Activated T-cell treated with anti-CD3 and anti-CD28 coated beads, Interleukin-2, amount 50 U/mL, for 24 hours (primary cell): ENCODE measurements at regions not wholly inside any gene's neighbourhood (a gene's known extent, or its start where the extent isn't known, plus 50 kb on each side); places are given as distances from the start of the nearest gene placed in this dataset.
"Not testable (repeated sequence)": the region's sequence is repeated elsewhere in the genome, so short reads cannot be mapped to it uniquely, and the experiment has no call there.

Experiments
- DNase-seq: peaks from one replicate; pipeline ENCODE4 v3.0.0-alpha.2; 2020
- H3K27ac Mint-ChIP-seq: 2 replicates; pipeline ENCODE4 v1.8.0; 2020; ENCODE audit warnings: mild to moderate bottlenecking, mixed read lengths
- H3K27me3 Mint-ChIP-seq: 2 replicates; pipeline ENCODE4 v1.8.0; 2020; ENCODE audit warnings: mixed read lengths
- H3K36me3 Mint-ChIP-seq: 2 replicates; pipeline ENCODE4 v1.8.0; 2020; ENCODE audit warnings: low read depth, mixed read lengths
- H3K4me1 Mint-ChIP-seq: 2 replicates; pipeline ENCODE4 v1.8.0; 2020; ENCODE audit warnings: low read depth, mixed read lengths
- H3K4me3 Mint-ChIP-seq: 2 replicates; pipeline ENCODE4 v1.8.0; 2020; ENCODE audit warnings: mild to moderate bottlenecking, moderate library complexity, mixed read lengths
- H3K9me3 Mint-ChIP-seq: 2 replicates; pipeline ENCODE4 v1.8.0; 2020; ENCODE audit warnings: mixed read lengths

DNA sequence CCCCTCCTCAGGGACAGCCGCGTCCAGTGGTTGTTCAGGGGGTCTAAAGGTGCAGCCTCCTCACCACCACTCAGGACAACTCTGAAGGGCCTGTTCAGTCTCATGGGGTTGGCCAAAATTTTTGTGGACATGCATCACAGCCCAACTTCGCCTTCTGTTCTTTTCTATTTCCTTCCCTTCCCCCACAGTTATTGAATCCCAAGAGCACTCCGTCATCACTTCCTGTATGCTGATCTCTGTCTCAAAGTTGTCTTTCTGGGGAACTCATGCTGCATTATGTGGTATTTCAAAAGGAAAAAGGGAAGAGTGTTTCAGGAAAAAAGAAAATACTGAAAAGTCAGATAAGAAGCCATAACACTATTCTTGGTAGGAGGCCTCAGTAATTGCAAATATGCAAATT lies 355.4 kb downstream of the CAAP1 start:
- Mint-ChIP-seq H3K4me3 (no peak overlapping the region), H3K4me1 (no peaks in the 10 kb centered on the region), H3K27ac (no peak overlapping the region), H3K9me3 (peaks cover 13% of the 10 kb centered on the region), H3K36me3 (no peaks in the 10 kb centered on the region), H3K27me3 (no peaks in the 10 kb centered on the region)
- DNase-seq = no peak

DNA sequence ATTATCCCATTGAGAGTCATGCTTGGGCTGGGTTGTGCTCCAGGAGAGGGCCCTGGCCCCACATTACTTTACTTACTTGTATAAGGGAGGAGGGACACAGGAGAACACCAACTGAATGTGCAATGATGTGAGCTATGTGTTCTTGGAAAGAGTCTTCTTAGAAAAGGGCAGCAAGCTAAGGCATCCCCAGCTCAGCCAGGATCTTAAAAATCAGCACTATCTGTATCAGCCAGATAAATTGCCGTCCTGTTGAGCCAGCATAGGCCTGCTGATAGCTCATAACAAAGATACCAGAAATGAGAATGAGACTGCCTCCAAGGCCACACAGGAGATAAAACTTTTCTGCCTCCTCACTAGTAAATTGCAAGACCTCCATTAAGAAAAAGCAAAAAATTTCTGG lies 357.5 kb downstream of the CAAP1 start:
- Mint-ChIP-seq H3K27ac (no peak overlapping the region), H3K36me3 (no peaks in the 10 kb centered on the region), H3K4me1 (no peaks in the 10 kb centered on the region), H3K9me3 (peaks cover 11% of the 10 kb centered on the region), H3K27me3 (no peaks in the 10 kb centered on the region), H3K4me3 (no peak overlapping the region)
- DNase-seq = no peak

DNA sequence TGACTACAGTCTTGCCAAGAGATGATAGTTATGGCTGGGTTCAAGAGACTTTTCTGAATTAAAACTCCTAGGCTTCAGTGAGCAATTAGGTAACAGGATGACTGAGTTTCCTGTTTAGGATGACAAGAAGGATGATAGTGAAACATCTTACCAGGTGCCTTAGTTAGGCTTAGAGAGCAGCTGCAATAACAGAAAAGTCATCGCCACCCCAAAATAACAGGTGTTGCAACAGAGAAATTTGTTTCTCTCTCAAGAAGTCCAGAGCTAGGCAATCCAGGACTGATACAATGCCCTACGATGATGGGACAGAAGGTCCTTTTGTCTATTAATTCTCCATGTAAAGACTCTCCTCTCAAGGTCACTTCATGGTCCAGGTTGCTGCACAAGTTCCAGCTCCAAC lies 361.8 kb downstream of the CAAP1 start:
- H3K36me3 Mint-ChIP-seq = no peaks in the 10 kb centered on the region
- H3K9me3 Mint-ChIP-seq = peaks cover 2% of the 10 kb centered on the region
- H3K27me3 Mint-ChIP-seq = no peaks in the 10 kb centered on the region
- no peak overlapping the region for H3K4me3 Mint-ChIP-seq
- DNase-seq = no peak
- H3K4me1 Mint-ChIP-seq = no peaks in the 10 kb centered on the region
- H3K27ac Mint-ChIP-seq = no peak overlapping the region

DNA sequence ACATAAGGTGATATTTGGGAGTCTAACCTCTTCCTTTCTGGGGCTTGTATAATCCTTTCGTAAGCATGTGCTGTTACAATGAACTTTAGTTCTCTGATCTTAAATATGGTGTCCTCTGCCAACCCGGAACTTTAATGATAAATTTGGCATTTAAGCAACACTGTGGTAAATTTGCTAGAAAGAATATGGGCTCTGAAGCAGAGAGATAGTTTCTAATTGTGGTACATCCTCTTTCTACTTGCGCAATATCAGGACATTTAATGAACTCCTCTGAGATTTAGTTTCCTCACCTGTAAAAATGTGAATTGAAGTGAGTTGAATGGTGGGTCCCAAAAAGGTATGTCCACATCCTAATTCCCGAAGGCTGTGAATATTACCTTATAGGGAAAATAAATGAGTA lies 364.7 kb downstream of the CAAP1 start:
- no peak for DNase-seq
- no peaks in the 10 kb centered on the region for H3K4me1 Mint-ChIP-seq
- no peak overlapping the region for H3K4me3 Mint-ChIP-seq
- no peaks in the 10 kb centered on the region for H3K36me3 Mint-ChIP-seq
- no peaks in the 10 kb centered on the region for H3K27me3 Mint-ChIP-seq
- H3K27ac Mint-ChIP-seq = no peak overlapping the region
- H3K9me3 Mint-ChIP-seq = peaks cover 4% of the 10 kb centered on the region

DNA sequence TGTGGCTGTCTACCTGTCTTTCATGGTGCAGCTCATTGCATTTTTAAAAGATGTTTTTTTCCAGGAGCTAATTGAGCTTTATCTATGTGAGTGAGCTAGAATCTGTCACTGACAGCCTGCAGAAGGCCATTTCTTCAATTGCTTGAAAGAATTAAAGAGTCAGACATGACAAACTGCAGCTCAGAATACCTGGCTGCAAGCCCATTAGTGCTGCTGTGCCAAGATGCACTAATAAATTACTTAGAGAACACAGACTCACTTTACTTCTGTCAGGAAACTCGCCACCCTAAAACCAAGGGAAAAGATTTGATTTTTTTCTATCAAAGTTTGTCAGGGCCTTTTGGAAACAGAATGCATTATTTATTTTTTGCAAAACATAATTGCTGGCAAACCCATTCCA lies 368.3 kb downstream of the CAAP1 start:
- Mint-ChIP-seq H3K4me1 (no peaks in the 10 kb centered on the region), H3K27ac (no peak overlapping the region), H3K9me3 (peaks cover 3% of the 10 kb centered on the region), H3K27me3 (no peaks in the 10 kb centered on the region), H3K36me3 (no peaks in the 10 kb centered on the region), H3K4me3 (no peak overlapping the region)
- no peak for DNase-seq

DNA sequence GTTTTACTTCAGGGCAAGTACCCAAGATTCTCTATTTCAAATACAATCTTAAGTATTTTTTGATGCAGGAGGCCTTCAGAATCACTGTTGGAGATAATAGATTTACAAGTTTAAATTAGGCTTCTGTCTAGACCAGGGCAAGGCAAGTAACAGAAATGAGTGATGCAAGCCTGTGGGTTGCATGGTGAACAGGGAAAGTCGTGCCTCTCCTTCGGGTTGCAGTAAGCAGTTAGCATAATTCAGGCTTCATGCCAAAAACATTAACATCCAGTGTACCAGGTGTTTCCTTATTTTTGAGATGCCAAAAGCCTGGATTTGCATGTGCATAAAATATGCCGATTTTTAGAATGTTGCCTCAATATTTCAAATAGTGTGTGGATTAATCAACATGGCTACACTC lies 369.0 kb downstream of the CAAP1 start:
- Mint-ChIP-seq H3K4me3 (no peak overlapping the region), H3K27ac (no peak overlapping the region), H3K36me3 (no peaks in the 10 kb centered on the region), H3K9me3 (peaks cover 3% of the 10 kb centered on the region), H3K4me1 (no peaks in the 10 kb centered on the region), H3K27me3 (no peaks in the 10 kb centered on the region)
- DNase-seq = no peak

DNA sequence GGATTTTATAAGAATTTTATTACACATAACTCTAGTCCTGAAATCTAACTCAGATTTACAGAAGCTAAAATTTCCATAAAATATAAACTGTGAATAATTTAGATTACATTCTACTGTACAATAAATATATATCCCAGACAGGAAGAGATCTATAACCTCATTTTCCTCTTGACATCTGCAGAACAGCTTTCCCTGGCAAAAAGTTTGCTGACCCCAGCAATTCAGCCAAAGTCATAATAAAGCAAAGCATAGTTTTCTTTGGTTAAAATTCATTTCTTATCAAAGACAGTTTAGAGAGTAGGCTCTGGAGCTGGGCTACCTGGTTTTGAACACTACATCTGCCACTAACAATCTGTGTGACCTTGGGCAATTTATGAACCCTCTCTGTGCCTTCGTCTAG lies 372.5 kb downstream of the CAAP1 start:
- Mint-ChIP-seq H3K4me3 (no peak overlapping the region), H3K4me1 (no peaks in the 10 kb centered on the region), H3K27ac (no peak overlapping the region), H3K36me3 (no peaks in the 10 kb centered on the region), H3K9me3 (peaks cover 8% of the 10 kb centered on the region), H3K27me3 (no peaks in the 10 kb centered on the region)
- DNase-seq = no peak

DNA sequence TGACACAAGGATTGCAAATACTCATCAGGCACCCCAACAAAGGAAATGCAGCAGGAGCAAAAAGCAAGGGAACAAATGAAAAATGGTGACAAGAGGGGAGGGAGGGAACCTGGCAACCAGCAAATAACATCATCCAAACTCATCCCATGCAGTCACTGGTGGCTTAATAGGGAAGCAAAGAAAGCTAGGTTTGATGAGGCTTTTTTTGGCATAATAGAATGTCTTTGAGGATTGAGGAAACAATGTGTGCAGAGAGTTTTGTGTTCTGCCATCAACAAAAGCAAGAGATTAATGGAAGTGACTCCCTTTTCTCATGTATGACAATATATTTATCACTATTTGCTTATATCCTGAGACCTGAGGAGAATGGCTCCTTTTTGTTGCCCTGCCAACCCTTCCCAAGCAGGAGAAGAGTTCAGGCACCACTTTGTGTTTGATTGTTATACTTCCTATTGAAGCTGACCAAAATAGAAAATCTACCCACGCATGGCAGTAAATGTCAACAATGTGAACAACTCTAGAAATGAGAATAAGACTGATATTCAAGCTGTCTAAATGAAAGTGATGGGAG lies 375.7 kb downstream of the CAAP1 start:
- Mint-ChIP-seq H3K27ac (no peak overlapping the region), H3K4me3 (no peak overlapping the region), H3K9me3 (peaks cover 9% of the 10 kb centered on the region), H3K4me1 (no peaks in the 10 kb centered on the region), H3K36me3 (no peaks in the 10 kb centered on the region), H3K27me3 (no peaks in the 10 kb centered on the region)
- DNase-seq = no peak

DNA sequence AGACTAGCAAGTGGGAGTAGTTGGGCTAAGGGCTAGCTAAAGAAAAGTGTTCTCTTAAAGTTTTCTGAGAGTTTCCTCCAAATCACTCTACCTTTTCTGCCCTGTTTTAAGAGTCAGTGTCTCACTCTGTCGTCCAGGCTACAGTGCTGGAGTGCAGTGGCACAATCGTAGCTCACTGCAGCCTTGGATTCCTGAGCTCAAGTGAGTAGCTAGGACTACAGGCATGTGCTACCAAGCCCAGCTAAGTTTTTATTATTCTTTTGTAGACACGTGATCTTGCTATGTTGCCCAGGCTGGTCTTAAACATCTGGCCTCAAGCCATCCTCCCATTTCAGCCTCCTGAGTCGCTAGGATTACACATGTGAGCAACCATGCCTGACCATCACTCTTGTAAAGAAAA lies 378.9 kb downstream of the CAAP1 start:
- no peak overlapping the region for H3K27ac Mint-ChIP-seq
- H3K36me3 Mint-ChIP-seq = no peaks in the 10 kb centered on the region
- no peak for DNase-seq
- H3K4me3 Mint-ChIP-seq = no peak overlapping the region
- peaks cover 9% of the 10 kb centered on the region for H3K9me3 Mint-ChIP-seq
- H3K4me1 Mint-ChIP-seq = no peaks in the 10 kb centered on the region
- H3K27me3 Mint-ChIP-seq = no peaks in the 10 kb centered on the region

DNA sequence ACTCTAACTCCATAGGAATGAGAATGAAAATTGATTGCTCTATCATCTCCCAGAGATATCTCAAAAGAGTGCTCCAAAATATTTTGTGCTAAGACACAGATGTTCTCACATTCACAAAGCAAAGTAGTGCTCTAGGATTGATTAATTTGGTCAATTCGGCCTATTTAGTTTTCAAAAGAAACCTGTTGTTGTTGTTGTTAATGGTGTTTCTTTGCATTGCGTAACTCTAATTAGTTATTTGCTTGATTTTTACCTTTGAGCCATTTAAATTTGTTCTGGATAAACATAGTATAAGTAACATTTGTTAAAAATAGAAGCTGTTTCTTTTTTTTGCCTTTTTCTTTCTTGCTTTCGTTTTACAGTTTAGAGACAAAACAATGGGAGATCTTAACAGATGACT lies 382.5 kb downstream of the CAAP1 start:
- Mint-ChIP-seq H3K27ac (no peak overlapping the region), H3K4me3 (no peak overlapping the region), H3K9me3 (peaks cover 4% of the 10 kb centered on the region), H3K4me1 (no peaks in the 10 kb centered on the region), H3K36me3 (no peaks in the 10 kb centered on the region), H3K27me3 (no peaks in the 10 kb centered on the region)
- no peak for DNase-seq

DNA sequence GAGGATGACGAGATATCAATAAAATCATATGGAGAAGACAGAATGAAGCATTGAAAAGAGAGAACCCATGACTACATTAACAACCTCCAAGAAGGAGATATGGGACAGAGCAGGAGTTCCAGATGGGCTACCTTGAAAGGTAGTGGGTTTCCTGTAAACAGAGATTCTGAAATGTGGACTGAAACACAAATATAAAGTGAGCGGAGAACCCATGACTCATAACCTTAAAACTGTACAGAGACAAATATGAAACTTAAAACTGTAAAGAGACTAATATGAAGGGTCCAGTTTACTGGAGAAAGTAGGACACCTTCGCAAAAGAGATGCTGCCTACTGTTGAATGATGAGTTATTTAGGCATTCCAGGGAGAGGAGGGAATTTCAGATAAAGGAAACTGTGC lies 383.7 kb downstream of the CAAP1 start:
- Mint-ChIP-seq H3K27ac (no peak overlapping the region), H3K4me3 (no peak overlapping the region)
- DNase-seq = no peak

DNA sequence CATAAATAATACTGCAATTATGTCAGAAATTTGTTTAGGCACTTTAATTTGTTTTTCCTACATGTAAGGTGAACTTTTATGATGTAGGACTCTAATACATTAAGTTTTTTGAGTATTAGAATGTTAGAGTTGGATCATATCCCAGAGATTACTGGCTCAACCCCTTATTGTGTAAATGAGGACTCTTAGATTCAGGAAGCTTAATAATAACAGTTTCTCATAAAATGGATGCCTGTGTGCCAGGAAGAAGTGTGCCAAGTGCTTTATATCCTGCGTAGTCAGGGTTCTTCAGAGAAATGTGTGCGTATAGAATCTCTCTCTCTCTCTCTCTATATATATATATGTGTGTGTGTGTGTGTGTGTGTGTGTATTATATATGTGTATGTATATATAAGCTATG lies 388.5 kb downstream of the CAAP1 start:
- no peaks in the 10 kb centered on the region for H3K9me3 Mint-ChIP-seq
- DNase-seq = no peak
- no peaks in the 10 kb centered on the region for H3K36me3 Mint-ChIP-seq
- no peak overlapping the region for H3K27ac Mint-ChIP-seq
- no peaks in the 10 kb centered on the region for H3K4me1 Mint-ChIP-seq
- H3K27me3 Mint-ChIP-seq = no peaks in the 10 kb centered on the region
- no peak overlapping the region for H3K4me3 Mint-ChIP-seq

More for the DNA sequence above, 383.7 kb downstream of the CAAP1 start:
- no peaks in the 10 kb centered on the region for H3K4me1 Mint-ChIP-seq
- H3K36me3 Mint-ChIP-seq = no peaks in the 10 kb centered on the region
- H3K27me3 Mint-ChIP-seq = no peaks in the 10 kb centered on the region
- H3K9me3 Mint-ChIP-seq = peaks cover 3% of the 10 kb centered on the region

DNA sequence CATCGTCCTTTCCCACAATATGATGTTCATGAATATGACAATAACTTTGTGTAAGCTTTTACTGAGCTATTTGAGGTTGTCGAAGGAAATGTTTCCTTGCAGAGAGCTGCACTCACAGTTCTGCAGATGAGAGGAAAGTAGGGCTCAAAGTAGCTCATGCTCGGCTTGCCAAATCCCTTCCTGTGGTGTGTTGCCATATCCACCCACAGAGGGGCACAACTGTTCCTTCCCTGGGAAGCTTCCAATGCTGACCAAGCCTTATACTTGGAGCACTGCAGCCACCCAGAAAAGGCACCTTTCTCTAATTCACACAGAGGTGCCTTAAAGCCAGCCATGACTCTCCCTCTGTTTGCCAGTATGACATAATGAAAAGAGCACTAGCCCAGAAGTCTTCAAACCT lies 390.3 kb downstream of the CAAP1 start:
- H3K4me3 Mint-ChIP-seq = no peak overlapping the region
- DNase-seq = no peak
- H3K9me3 Mint-ChIP-seq = peaks cover 4% of the 10 kb centered on the region
- no peaks in the 10 kb centered on the region for H3K4me1 Mint-ChIP-seq
- no peak overlapping the region for H3K27ac Mint-ChIP-seq
- no peaks in the 10 kb centered on the region for H3K36me3 Mint-ChIP-seq
- no peaks in the 10 kb centered on the region for H3K27me3 Mint-ChIP-seq

DNA sequence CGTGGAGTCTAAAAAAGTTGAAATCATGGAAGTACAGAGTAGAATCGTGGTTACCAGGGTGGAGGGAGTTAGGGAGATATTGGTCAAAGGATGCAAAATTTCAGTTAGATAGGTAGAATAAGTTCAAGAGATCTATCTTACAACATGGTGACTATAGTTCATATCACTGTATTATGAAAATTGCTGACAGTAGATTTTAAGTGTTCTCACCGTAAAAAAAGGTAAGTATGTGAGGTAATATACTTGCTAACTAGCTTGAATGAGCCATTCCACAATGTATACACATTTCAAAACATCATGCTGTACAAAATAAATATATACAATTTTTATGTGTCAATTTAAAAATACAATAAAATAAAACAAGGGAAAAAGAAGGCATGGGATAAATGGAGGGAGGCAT lies 392.1 kb downstream of the CAAP1 start:
- H3K4me3 Mint-ChIP-seq = no peak overlapping the region

DNA sequence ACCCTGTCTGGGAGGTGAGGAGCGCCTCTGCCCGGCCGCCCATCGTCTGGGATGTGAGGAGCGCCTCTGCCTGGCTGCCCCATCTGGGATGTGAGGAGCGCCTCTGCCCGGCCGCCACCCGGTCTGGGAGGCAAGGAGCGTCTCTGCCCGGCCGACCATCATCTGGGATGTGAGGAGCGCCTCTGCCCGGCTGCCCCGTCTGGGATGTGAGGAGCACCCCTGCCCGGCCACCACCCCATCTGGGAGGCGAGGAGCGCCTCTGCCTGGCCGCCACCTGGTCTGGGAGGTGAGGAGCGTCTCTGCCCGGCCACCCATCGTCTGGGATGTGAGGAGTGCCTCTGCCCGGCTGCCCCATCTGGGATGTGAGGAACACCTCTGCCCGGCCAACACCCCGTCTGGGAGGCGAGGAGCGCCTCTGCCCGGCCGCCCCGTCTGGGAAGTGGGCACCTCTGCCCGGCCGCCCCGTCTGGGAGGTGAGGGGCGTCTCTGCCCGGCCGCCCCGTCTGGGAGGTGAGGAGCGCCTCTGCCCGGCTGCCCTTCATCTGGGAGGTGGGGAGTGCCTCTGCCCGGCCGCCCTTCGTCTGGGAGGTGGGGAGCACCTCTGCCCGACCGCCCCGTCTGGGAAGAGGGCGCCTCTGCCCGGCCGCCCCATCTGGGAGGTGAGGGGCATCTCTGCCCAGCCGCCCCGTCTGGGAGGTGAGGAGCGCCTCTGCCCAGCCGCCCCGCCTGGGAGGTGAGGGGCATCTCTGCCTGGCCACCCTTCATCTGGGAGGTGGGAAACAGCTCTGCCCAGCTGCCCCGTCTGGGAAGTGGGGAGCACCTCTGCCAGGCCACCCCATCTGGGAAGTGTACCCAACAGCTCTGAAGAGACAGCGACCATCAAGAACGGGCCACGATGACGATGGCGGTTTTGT lies 399.7 kb downstream of the CAAP1 start:
- H3K27me3 Mint-ChIP-seq, H3K4me1 Mint-ChIP-seq, H3K4me3 Mint-ChIP-seq, H3K9me3 Mint-ChIP-seq, H3K36me3 Mint-ChIP-seq, H3K27ac Mint-ChIP-seq, DNase-seq: not testable (repeated sequence)

More for the DNA sequence above, 392.1 kb downstream of the CAAP1 start:
- H3K27ac Mint-ChIP-seq = no peak overlapping the region
- no peak for DNase-seq
- no peaks in the 10 kb centered on the region for H3K27me3 Mint-ChIP-seq
- no peaks in the 10 kb centered on the region for H3K36me3 Mint-ChIP-seq
- peaks cover 6% of the 10 kb centered on the region for H3K9me3 Mint-ChIP-seq
- no peaks in the 10 kb centered on the region for H3K4me1 Mint-ChIP-seq
